ENCODE measurements at regions not wholly inside any gene's neighbourhood (a gene's known extent, or its start where the extent isn't known, plus 50 kb on each side); places are given as distances from the start of the nearest gene placed in this dataset.

DNA sequence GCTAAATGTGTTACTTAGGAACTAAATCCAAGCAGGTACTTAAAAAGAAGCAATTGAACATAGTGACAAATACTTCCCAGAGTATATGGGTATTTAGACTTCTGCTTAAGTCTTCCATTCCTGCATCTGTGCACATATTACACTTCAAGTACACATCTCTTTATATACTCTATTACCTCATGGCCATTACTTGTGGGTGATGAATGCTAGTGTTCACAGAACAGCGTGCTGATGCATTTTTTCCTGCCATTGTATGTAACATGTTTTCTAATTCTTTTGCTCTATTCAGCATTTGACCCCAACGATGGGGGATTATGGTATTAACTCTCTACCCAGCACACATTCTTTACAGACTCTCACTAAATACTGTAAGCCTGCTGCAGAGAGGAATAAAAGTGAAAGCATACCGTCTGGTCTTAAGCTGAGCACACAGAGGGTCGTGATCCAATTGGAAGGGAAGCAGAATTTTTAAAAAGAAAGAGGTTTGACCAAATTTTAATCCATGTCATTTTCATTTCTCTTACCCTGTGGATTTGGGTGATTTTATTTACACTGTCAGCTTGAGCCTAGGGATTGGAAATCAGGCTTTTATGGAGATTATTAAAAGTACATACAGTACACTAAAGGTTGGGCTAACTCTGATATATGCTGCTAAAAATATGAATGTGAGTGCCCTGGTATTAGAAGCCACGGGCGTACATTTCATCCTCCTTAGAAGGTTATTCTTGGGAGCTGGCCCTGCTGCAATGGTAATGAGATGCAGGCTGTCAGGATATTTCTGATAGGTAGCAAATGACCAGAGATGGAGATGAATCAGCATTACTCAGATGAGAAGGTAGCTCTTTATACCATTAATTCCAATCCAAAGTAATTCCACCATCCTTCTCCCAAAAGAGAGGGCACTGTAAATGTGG, 95.5 kb upstream of the PROX1 start:
- TF ChIP-seq EZH2 (IDR thresholded peaks at IDR 0.05; ENCODE audit: insufficient read depth, poor library complexity, severe bottlenecking) (no peak), EZH2phosphoT487 (IDR thresholded peaks at IDR 0.05; ENCODE audit: insufficient read depth, low read depth) (no peak)

All from GM23248 (cell line).